ENCODE measurements at regions not wholly inside any gene's neighbourhood (a gene's known extent, or its start where the extent isn't known, plus 50 kb on each side); places are given as distances from the start of the nearest gene placed in this dataset.

DNA sequence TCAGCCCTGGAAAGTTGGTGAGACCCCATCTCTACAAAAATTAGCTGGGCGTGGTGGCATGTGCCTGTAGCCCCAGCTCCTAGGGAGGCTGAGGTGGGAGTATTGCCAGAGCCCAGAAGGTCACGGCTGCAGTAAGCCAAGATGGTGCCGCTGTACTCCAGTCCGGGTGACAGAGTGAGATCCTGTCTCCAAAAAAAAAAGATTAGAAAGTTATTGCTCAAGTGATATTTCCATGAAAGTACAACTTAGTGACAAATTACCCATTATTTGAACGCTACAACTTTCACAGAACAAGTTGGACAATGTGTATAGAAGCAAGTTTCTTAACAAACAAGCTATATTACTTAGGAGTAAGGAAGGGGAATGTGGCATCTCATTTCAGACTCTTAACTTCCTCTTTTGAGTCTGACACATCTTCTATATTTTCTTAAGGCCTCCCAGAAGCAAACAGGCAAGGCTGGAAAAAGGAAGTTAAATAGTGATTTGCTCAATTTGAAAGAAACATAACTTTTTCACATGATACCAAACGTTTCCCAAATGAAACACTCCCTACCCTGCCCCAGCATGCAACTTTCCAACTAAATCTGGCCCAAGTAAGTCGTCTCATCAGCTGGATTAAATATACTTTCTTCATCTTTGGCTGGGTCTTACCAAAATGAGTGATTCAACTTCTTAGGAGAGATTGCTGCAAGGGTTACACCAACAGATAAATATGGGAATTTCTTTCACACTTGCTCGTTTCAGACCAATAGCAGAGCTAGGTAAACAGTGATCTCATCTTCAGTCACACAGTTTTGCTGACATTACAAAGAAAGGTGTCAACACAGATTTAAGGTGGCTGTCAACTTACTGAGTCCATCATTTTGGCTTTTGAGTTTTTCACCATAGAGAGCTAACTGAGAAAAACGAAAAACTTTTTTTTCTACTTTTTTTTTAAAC, 66.3 kb upstream of the KLF6 start:
- TF ChIP-seq, protein P1, sequence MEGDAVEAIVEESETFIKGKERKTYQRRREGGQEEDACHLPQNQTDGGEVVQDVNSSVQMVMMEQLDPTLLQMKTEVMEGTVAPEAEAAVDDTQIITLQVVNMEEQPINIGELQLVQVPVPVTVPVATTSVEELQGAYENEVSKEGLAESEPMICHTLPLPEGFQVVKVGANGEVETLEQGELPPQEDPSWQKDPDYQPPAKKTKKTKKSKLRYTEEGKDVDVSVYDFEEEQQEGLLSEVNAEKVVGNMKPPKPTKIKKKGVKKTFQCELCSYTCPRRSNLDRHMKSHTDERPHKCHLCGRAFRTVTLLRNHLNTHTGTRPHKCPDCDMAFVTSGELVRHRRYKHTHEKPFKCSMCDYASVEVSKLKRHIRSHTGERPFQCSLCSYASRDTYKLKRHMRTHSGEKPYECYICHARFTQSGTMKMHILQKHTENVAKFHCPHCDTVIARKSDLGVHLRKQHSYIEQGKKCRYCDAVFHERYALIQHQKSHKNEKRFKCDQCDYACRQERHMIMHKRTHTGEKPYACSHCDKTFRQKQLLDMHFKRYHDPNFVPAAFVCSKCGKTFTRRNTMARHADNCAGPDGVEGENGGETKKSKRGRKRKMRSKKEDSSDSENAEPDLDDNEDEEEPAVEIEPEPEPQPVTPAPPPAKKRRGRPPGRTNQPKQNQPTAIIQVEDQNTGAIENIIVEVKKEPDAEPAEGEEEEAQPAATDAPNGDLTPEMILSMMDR (IDR thresholded peaks at IDR 0.05; ENCODE audit: low read depth, low read length), result no peak
- TF ChIP-seq POLR2A (IDR thresholded peaks at IDR 0.05; ENCODE audit: extremely low read depth, insufficient read length), result no peak

Measured in NB4 (cell line).